HFF-Myc (cell line): ENCODE measurements at regions not wholly inside any gene's neighbourhood (a gene's known extent, or its start where the extent isn't known, plus 50 kb on each side); places are given as distances from the start of the nearest gene placed in this dataset.
"Not testable (repeated sequence)": the region's sequence is repeated elsewhere in the genome, so short reads cannot be mapped to it uniquely, and the experiment has no call there.

Source experiments
- DNase-seq: peaks from one replicate; pipeline ENCODE4 v3.0.0-alpha.2; 2011; ENCODE audit warnings: low read depth; ENCODE audit errors: extremely low read depth
- H3K4me3 ChIP-seq: replicated peaks from 2 replicates; pipeline ENCODE4 v1.5.1; 2011; ENCODE audit warnings: low read depth, mild to moderate bottlenecking, control low read depth, low read length
- CTCF ChIP-seq: IDR thresholded peaks from 2 replicates; pipeline ENCODE4 v1.5.1; 2012; ENCODE audit warnings: mild to moderate bottlenecking, low read depth, low read length, control low read depth; ENCODE audit errors: missing control alignments

- DNase-seq = no peak
- TF ChIP-seq CTCF = no peak
- no peak overlapping the region for H3K4me3 ChIP-seq
Observed at GRCh38 chrX:123087326-123087725, 96.8 kb upstream of the GRIA3 start.

- no peak for TF ChIP-seq CTCF
- DNase-seq = no peak
- H3K4me3 ChIP-seq = no peak overlapping the region
Observed at GRCh38 chrX:123088331-123088730, 95.7 kb upstream of the GRIA3 start.

- H3K4me3 ChIP-seq = no peak overlapping the region
- no peak for TF ChIP-seq CTCF
- no peak for DNase-seq
Observed at GRCh38 chrX:123088930-123089329, 95.1 kb upstream of the GRIA3 start.

- H3K4me3 ChIP-seq = no peak overlapping the region
- DNase-seq = no peak
- no peak for TF ChIP-seq CTCF
Observed at GRCh38 chrX:123093792-123094191, 90.3 kb upstream of the GRIA3 start.

- TF ChIP-seq CTCF = no peak
- no peak overlapping the region for H3K4me3 ChIP-seq
- no peak for DNase-seq
Observed at GRCh38 chrX:123108513-123109427, 75.3 kb upstream of the GRIA3 start.

- DNase-seq = no peak
- no peak for TF ChIP-seq CTCF
- H3K4me3 ChIP-seq = no peak overlapping the region
Observed at GRCh38 chrX:123121241-123121640, 62.8 kb upstream of the GRIA3 start.

- H3K4me3 ChIP-seq, DNase-seq: not testable (repeated sequence)
Observed at GRCh38 chrX:123129805-123130204, 54.3 kb upstream of the GRIA3 start.
